ENCODE measurements at regions not wholly inside any gene's neighbourhood (a gene's known extent, or its start where the extent isn't known, plus 50 kb on each side); places are given as distances from the start of the nearest gene placed in this dataset.

DNA sequence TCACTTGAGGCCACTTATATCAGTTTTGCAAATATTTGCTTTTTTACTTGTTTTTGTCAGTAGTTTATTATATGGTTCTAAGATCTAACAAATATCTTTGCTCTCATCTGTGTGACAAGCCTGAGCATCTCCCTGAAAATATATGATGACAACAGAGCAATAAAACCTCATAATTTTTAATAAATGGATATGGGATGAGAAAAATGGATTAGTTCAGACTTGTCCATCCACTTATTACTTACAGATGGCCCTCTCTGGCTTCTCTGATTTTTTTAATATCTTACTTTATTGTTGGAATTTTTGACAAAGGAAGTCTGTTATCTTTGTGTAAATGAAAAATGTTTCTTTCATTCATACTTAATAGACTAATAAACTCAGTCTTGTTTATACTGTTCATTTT, 491.4 kb upstream of the RAG2 start:
- Histone ChIP-seq H3K4me1 (ENCODE audit: control insufficient read depth, insufficient read depth, low read length) (no peaks in the 10 kb centered on the region), H3K36me3 (ENCODE audit: control insufficient read depth, insufficient read depth, low read length) (no peaks in the 10 kb centered on the region), H3K27ac (ENCODE audit: insufficient read depth, low read depth, low read length, poor library complexity, severe bottlenecking) (no peak overlapping the region), H3K9me3 (ENCODE audit: control insufficient read depth, low read length) (no peaks in the 10 kb centered on the region), H3K4me3 (ENCODE audit: insufficient read depth, low read depth, low read length) (no peak overlapping the region), H3K27me3 (ENCODE audit: control insufficient read depth, insufficient read depth, low read length, poor library complexity, severe bottlenecking) (no peaks in the 10 kb centered on the region)

DNA sequence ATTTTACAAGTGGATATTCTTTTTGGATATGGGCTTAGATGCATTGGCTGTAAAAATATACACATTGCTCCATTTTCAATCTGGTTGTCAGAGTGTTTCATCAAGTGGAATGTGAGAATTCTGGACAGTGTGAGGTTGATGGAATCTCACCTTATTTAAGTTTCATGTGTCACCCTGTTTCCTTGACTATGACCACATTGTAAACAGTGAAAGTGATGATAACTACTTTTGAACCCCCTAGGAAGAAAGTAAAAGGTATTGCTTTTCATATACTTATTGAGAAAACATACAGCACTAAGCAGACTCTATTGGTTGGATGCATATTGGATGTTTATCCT, 490.5 kb upstream of the RAG2 start:
- no peak overlapping the region for H3K27ac ChIP-seq (ENCODE audit: insufficient read depth, low read depth, low read length, poor library complexity, severe bottlenecking)
- no peak overlapping the region for H3K4me3 ChIP-seq (ENCODE audit: insufficient read depth, low read depth, low read length)
- no peaks in the 10 kb centered on the region for H3K9me3 ChIP-seq (ENCODE audit: control insufficient read depth, low read length)
- no peaks in the 10 kb centered on the region for H3K36me3 ChIP-seq (ENCODE audit: control insufficient read depth, insufficient read depth, low read length)
- no peaks in the 10 kb centered on the region for H3K27me3 ChIP-seq (ENCODE audit: control insufficient read depth, insufficient read depth, low read length, poor library complexity, severe bottlenecking)
- H3K4me1 ChIP-seq (ENCODE audit: control insufficient read depth, insufficient read depth, low read length): no peaks in the 10 kb centered on the region

DNA sequence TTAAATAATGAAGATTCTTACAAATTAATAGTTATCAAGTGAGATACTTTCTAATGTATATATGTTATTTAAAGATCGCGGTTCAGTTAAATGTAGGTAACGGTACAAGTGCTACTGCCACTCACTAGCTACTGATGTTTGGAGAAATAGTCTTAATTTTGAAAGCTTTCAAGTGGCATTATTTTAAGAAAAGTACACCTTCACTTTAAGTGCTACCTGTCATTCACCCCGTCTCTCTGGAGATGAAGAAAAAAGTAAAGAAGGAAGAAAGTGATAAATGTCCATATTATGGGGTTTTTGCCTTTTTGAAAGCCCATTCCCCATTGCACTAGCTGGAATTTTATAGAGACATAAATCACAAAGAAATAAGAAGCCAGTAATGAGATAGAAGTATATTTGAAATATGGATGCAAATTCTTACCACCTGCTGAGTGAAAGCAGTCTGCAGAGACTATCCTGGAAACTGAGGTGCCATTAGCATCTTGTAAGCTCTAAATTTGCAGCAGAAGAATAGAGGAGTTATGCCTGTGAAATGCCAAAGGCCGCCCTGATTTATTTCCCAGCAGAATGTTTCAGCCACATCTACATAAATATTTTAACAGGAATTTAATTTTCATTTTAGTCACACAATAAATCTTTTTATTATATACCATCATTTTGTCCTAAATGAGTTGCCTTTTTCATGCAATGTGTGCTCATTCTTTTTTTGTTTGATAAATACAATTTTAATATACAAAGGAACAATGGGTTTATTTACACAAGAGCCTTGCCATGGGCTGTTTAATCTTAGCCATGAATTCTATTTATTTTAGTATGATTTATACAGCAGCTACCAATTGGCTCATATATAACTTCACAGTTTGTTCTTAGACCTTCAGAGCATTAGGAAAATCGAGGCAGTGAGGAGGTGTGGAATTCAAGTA, 489.9 kb upstream of the RAG2 start:
- Histone ChIP-seq H3K36me3 (ENCODE audit: control insufficient read depth, insufficient read depth, low read length) (no peaks in the 10 kb centered on the region), H3K27me3 (ENCODE audit: control insufficient read depth, insufficient read depth, low read length, poor library complexity, severe bottlenecking) (no peaks in the 10 kb centered on the region), H3K27ac (ENCODE audit: insufficient read depth, low read depth, low read length, poor library complexity, severe bottlenecking) (no peak overlapping the region), H3K9me3 (ENCODE audit: control insufficient read depth, low read length) (no peaks in the 10 kb centered on the region), H3K4me3 (ENCODE audit: insufficient read depth, low read depth, low read length) (no peak overlapping the region), H3K4me1 (ENCODE audit: control insufficient read depth, insufficient read depth, low read length) (no peaks in the 10 kb centered on the region)
- 92 to 93% methylated on average over 5 to 6 of the region's 6 CpGs for WGBS, 2 experiments

DNA sequence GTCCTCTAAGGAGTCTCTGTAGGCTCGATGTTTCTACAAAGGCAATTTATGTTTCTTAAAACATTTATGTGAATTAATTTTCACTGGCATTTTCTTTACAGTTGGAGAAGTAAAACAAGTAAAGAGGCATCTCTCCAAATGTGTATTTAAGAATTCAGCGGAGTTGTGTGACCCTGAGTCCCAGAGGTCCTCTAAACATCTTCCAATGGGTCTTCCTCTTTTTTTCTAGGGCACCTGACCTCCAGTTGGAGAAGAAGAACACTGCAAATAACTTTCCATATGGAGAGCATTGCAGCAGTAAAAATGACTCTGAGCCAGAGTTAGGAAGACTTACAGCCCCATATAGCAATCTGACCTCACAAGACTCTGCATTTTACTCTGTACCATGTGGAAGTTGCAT, 480.5 kb upstream of the RAG2 start:
- no peak overlapping the region for H3K27ac ChIP-seq (ENCODE audit: insufficient read depth, low read depth, low read length, poor library complexity, severe bottlenecking)
- WGBS, 2 experiments: 85 to 88% methylated on average over 1 to 2 of the region's 2 CpGs
- no peaks in the 10 kb centered on the region for H3K36me3 ChIP-seq (ENCODE audit: control insufficient read depth, insufficient read depth, low read length)

DNA sequence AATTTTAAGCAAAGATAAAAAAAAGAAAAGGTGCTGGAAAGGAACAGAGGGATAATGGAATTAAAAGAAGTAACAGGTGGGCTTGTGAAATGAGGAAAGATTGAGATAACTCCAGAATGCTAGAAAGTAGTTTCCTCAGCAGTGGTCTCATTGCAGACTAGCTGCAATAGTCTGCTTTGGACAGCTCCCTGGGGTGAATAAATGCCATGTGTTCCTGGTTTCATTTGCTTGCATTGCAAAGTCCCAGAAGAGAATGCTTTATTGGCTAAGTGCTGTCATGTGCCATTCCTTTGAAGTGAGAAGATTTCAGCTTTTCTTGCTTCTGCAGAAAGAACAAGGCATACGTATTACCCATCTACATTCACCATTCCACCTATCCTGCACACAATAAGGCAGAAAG, 478.8 kb upstream of the RAG2 start:
- no peak overlapping the region for H3K27ac ChIP-seq (ENCODE audit: insufficient read depth, low read depth, low read length, poor library complexity, severe bottlenecking)
- H3K9me3 ChIP-seq (ENCODE audit: control insufficient read depth, low read length): no peaks in the 10 kb centered on the region
- no peaks in the 10 kb centered on the region for H3K36me3 ChIP-seq (ENCODE audit: control insufficient read depth, insufficient read depth, low read length)
- no peaks in the 10 kb centered on the region for H3K27me3 ChIP-seq (ENCODE audit: control insufficient read depth, insufficient read depth, low read length, poor library complexity, severe bottlenecking)
- H3K4me1 ChIP-seq (ENCODE audit: control insufficient read depth, insufficient read depth, low read length): no peaks in the 10 kb centered on the region
- 100% methylated on average over 1 of the region's 1 CpG; no CpG with 5 or more reads in 1 of the 2 experiments for WGBS, 2 experiments
- H3K4me3 ChIP-seq (ENCODE audit: insufficient read depth, low read depth, low read length): no peak overlapping the region

More for the DNA sequence above, 480.5 kb upstream of the RAG2 start:
- no peaks in the 10 kb centered on the region for H3K27me3 ChIP-seq (ENCODE audit: control insufficient read depth, insufficient read depth, low read length, poor library complexity, severe bottlenecking)
- no peaks in the 10 kb centered on the region for H3K4me1 ChIP-seq (ENCODE audit: control insufficient read depth, insufficient read depth, low read length)
- H3K9me3 ChIP-seq (ENCODE audit: control insufficient read depth, low read length): no peaks in the 10 kb centered on the region
- no peak overlapping the region for H3K4me3 ChIP-seq (ENCODE audit: insufficient read depth, low read depth, low read length)

DNA sequence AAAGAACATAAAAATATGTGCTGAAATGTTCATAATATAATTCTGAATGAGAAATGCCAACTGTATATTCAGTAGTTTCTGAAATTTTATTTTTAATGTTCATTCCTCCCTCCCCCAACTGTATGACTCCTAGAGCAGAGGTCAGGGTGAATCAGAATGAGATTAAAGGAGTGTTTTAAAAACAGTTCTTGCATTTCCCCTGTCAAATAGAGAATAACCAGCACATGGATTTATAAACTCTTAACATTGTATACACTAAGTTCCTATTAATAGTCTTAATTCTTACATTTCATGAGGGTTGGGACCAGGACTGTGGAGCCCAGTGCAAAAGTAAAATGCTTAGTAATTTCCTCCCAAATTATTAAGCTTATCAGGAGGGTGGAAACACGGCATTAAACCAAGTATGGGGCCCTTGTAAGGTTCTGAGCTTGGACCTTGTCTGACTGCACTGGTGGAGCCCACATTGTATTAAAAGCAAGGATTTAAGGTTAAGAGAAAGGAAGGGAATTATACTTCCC, 474.6 kb upstream of the RAG2 start:
- Histone ChIP-seq H3K36me3 (ENCODE audit: control insufficient read depth, insufficient read depth, low read length) (no peaks in the 10 kb centered on the region), H3K27ac (ENCODE audit: insufficient read depth, low read depth, low read length, poor library complexity, severe bottlenecking) (no peak overlapping the region), H3K4me1 (ENCODE audit: control insufficient read depth, insufficient read depth, low read length) (no peaks in the 10 kb centered on the region), H3K4me3 (ENCODE audit: insufficient read depth, low read depth, low read length) (no peak overlapping the region), H3K27me3 (ENCODE audit: control insufficient read depth, insufficient read depth, low read length, poor library complexity, severe bottlenecking) (no peaks in the 10 kb centered on the region), H3K9me3 (ENCODE audit: control insufficient read depth, low read length) (no peaks in the 10 kb centered on the region)
- 71 to 100% methylated on average over 1 of the region's 1 CpG for WGBS, 2 experiments

DNA sequence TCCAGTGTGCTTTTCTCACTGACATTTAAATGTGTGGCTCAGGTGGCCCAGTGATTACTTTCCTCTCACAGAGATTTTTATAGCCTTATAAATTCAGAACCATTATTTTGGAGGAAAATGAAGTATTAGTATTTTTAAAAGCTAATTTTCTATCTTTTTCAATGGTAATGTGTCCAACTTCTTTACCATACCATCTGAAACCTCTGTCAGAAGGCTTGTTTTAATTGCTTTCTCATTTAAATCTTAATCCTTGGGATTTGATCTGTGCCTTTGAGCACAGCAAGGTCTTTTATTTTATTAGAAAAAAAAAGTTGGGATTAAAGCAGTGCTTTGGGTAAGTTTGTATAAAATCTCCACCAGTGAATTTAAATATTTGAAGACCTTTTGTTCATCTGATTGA, 452.3 kb upstream of the RAG2 start:
- H3K27ac ChIP-seq (ENCODE audit: insufficient read depth, low read depth, low read length, poor library complexity, severe bottlenecking): no peak overlapping the region
- no peaks in the 10 kb centered on the region for H3K4me1 ChIP-seq (ENCODE audit: control insufficient read depth, insufficient read depth, low read length)
- no peaks in the 10 kb centered on the region for H3K27me3 ChIP-seq (ENCODE audit: control insufficient read depth, insufficient read depth, low read length, poor library complexity, severe bottlenecking)
- no peaks in the 10 kb centered on the region for H3K9me3 ChIP-seq (ENCODE audit: control insufficient read depth, low read length)
- H3K4me3 ChIP-seq (ENCODE audit: insufficient read depth, low read depth, low read length): no peak overlapping the region
- no peaks in the 10 kb centered on the region for H3K36me3 ChIP-seq (ENCODE audit: control insufficient read depth, insufficient read depth, low read length)

DNA sequence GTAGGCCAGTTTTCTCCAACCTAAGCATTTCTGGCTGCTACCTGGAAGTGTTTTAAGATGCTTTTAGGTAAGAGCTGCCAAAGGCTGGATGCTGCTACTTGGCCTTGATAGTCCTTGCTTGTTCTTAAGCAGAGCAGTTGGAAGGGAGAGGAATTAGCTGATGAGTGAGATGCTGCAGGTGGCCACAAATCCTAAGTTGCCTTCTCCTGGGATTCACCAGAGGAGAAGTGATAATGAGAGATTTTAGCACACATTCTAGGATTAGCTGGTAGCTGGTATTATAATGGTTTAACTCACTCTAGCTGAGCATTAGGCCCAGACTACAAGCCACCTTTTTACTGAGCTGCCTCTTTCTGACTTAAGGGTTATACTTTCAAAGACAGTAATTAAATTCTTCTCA, 442.9 kb upstream of the RAG2 start:
- H3K4me3 ChIP-seq (ENCODE audit: insufficient read depth, low read depth, low read length): no peak overlapping the region

DNA sequence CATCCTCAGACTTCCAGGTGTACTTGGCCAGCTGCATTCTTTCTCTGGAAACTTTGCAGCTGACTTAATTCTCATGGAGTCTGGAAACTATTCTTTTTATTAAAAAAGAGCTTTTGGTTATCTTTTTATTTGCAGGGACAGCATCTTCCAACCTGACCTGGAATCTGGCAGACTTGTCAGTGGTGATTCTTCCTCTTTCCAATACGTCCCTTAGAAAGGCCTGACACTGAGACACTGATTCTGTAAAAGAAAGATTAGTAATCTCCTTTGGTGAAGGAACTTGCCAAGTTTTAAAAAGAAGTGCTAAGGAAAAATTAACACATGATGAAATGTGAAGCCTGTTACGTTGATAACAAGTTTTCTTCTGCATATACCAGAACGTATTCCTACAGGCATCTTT, 440.9 kb upstream of the RAG2 start:
- Histone ChIP-seq H3K27ac (ENCODE audit: insufficient read depth, low read depth, low read length, poor library complexity, severe bottlenecking) (no peak overlapping the region), H3K27me3 (ENCODE audit: control insufficient read depth, insufficient read depth, low read length, poor library complexity, severe bottlenecking) (no peaks in the 10 kb centered on the region), H3K36me3 (ENCODE audit: control insufficient read depth, insufficient read depth, low read length) (no peaks in the 10 kb centered on the region), H3K4me1 (ENCODE audit: control insufficient read depth, insufficient read depth, low read length) (no peaks in the 10 kb centered on the region), H3K9me3 (ENCODE audit: control insufficient read depth, low read length) (no peaks in the 10 kb centered on the region), H3K4me3 (ENCODE audit: insufficient read depth, low read depth, low read length) (no peak overlapping the region)
- WGBS, 2 experiments: 93 to 99% methylated on average over 2 to 3 of the region's 3 CpGs

More for the DNA sequence above, 442.9 kb upstream of the RAG2 start:
- Histone ChIP-seq H3K27me3 (ENCODE audit: control insufficient read depth, insufficient read depth, low read length, poor library complexity, severe bottlenecking) (no peaks in the 10 kb centered on the region), H3K36me3 (ENCODE audit: control insufficient read depth, insufficient read depth, low read length) (no peaks in the 10 kb centered on the region), H3K9me3 (ENCODE audit: control insufficient read depth, low read length) (no peaks in the 10 kb centered on the region), H3K27ac (ENCODE audit: insufficient read depth, low read depth, low read length, poor library complexity, severe bottlenecking) (no peak overlapping the region), H3K4me1 (ENCODE audit: control insufficient read depth, insufficient read depth, low read length) (no peaks in the 10 kb centered on the region)

DNA sequence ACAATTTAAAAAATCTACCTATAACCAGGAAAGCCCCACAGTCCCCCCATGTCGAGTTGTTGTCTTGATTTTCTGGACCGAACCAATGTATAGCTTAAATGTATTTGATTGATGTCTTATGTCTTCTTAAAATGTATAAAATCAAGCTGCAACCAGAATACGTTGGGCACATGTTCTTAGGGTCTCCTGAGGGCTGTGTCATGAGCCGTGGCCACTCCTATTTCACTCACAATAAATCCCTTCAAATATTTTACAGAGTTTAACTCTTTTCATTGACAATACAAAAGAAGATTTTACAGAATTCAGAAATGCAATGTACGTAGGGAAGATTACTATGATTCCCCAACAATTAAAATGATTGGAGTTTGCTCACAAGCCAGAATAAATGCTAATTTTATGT, 428.7 kb upstream of the RAG2 start:
- H3K27ac ChIP-seq (ENCODE audit: insufficient read depth, low read depth, low read length, poor library complexity, severe bottlenecking): no peak overlapping the region
- H3K27me3 ChIP-seq (ENCODE audit: control insufficient read depth, insufficient read depth, low read length, poor library complexity, severe bottlenecking): no peaks in the 10 kb centered on the region
- no peaks in the 10 kb centered on the region for H3K4me1 ChIP-seq (ENCODE audit: control insufficient read depth, insufficient read depth, low read length)
- no peaks in the 10 kb centered on the region for H3K9me3 ChIP-seq (ENCODE audit: control insufficient read depth, low read length)
- no peak overlapping the region for H3K4me3 ChIP-seq (ENCODE audit: insufficient read depth, low read depth, low read length)
- 94 to 98% methylated on average over 4 to 5 of the region's 5 CpGs for WGBS, 2 experiments
- no peaks in the 10 kb centered on the region for H3K36me3 ChIP-seq (ENCODE audit: control insufficient read depth, insufficient read depth, low read length)
